K562 (cell line): ENCODE measurements at regions not wholly inside any gene's neighbourhood (a gene's known extent, or its start where the extent isn't known, plus 50 kb on each side); places are given as distances from the start of the nearest gene placed in this dataset.

Source experiments
- ATAC-seq: fragments of 200-7000 bp; cut with Tn5 transposase; 3 replicates; pipeline ENCODE4 v1.9.1; 2020; ENCODE audit warnings: moderate library complexity
- BruUV-seq: library from RNA; stranded (reverse); fragments of 400-500 nt; replicated peaks from 2 replicates; lab custom pipeline; 2021; lab: Mats Ljungman, UMichigan
- CTCF ChIA-PET: fragments of 300-600 bp; formaldehyde crosslinking; extraction: SDS; loops from one replicate; lab custom pipeline; 2021; ENCODE audit warnings: low intra/inter-chr PET ratio; lab: Yijun Ruan, JAX
- POLR2A ChIA-PET: fragments of 300-600, 350-650 bp; sonication (Branson Sonifier 250); formaldehyde crosslinking; extraction: SDS; loops from one replicate; lab custom pipeline; 2021; ENCODE audit warnings: antibody characterized with exemption, inconsistent platforms; lab: Yijun Ruan, JAX
- DNase-seq, 4 experiments: peaks; one replicate each; pipeline versions ENCODE4 v3.0.0 to v3.0.0-alpha.2; 2011 to 2018; ENCODE audit warnings: low spot score in 3 of 4, mixed read lengths in 3 of 4; ENCODE audit errors: extremely low read depth in 1 of 4
- FAIRE-seq: peaks from 2 replicates; lab custom pipeline; 2011; peaks lifted over from hg19 to GRCh38; lab: Jason Lieb, UNC
- H2AFZ ChIP-seq: 2 replicates; pipeline ENCODE4 v1.6.0; 2011; ENCODE audit warnings: low read depth, low read length, control low read depth, inconsistent platforms
- H3K27ac ChIP-seq: fragments of 200-600 bp; 3 replicates; pipeline ENCODE4 v1.8.0; 2011; ENCODE audit warnings: low read depth, mild to moderate bottlenecking, control low read depth, inconsistent platforms, low read length, moderate library complexity, mixed read lengths; ENCODE audit errors: extremely low read depth
- H3K27me3 ChIP-seq, 2 experiments: fragments of 300-600 bp in 1 of 2; 2 replicates in 1 of 2; 3 replicates in 1 of 2; pipeline versions ENCODE4 v1.6.0 to v1.8.0; 2011; ENCODE audit warnings: inconsistent platforms in 2 of 2, low read length in 2 of 2, mild to moderate bottlenecking in 1 of 2, mixed read lengths in 1 of 2, moderate library complexity in 1 of 2; ENCODE audit not compliant: control insufficient read depth in 2 of 2, insufficient read depth in 2 of 2
- H3K36me3 ChIP-seq: fragments of 300-600 bp; 3 replicates; pipeline ENCODE4 v1.8.0; 2011; ENCODE audit warnings: mild to moderate bottlenecking, low read length, inconsistent platforms; ENCODE audit not compliant: control insufficient read depth, insufficient read depth
- H3K4me1 ChIP-seq, 2 experiments: fragments of 200-600 bp in 1 of 2; replicated peaks in 1 of 2; 2 replicates in 1 of 2; 3 replicates in 1 of 2; pipeline versions ENCODE4 v1.5.1 to v1.8.0; 2011; ENCODE audit warnings: inconsistent platforms in 2 of 2, low read length in 2 of 2, mild to moderate bottlenecking in 1 of 2, mixed read lengths in 1 of 2, moderate library complexity in 1 of 2; ENCODE audit not compliant: control insufficient read depth in 2 of 2, insufficient read depth in 2 of 2
- H3K4me2 ChIP-seq: 2 replicates; pipeline ENCODE4 v1.6.1; 2011; ENCODE audit warnings: low read length, control low read depth, inconsistent platforms, mixed read lengths; ENCODE audit not compliant: insufficient read depth
- H3K4me3 ChIP-seq: fragments of 200-600 bp; sonication (generic), shearing (Covaris generic); 2 replicates; pipeline ENCODE4 v1.5.1; 2016; ENCODE audit warnings: control low read depth, inconsistent platforms
- H3K79me2 ChIP-seq: fragments of 200-600 bp; 3 replicates; pipeline ENCODE4 v1.8.0; 2011; ENCODE audit warnings: low read length, inconsistent platforms; ENCODE audit not compliant: control insufficient read depth, insufficient read depth
- H3K9ac ChIP-seq, 2 experiments: 2 replicates each; pipeline versions ENCODE4 v1.6.0 to v1.6.1; 2011; ENCODE audit warnings: low read depth in 2 of 2, low read length in 2 of 2, control low read depth in 1 of 2, inconsistent platforms in 1 of 2, mild to moderate bottlenecking in 1 of 2, mixed read lengths in 1 of 2; ENCODE audit not compliant: insufficient read depth in 1 of 2
- H3K9me1 ChIP-seq: one replicate; pipeline ENCODE4 v1.6.0; 2011; ENCODE audit warnings: inconsistent platforms, mild to moderate bottlenecking, low read length, moderate library complexity; ENCODE audit not compliant: control insufficient read depth, insufficient read depth
- H3K9me3 ChIP-seq: replicated peaks from 2 replicates; pipeline ENCODE4 v1.5.1; 2011; ENCODE audit warnings: low read depth, low read length, inconsistent platforms; ENCODE audit not compliant: control insufficient read depth, insufficient read depth
- H4K20me1 ChIP-seq: replicated peaks from 2 replicates; pipeline ENCODE4 v1.6.1; 2011; ENCODE audit warnings: low read length, inconsistent platforms, mixed read lengths; ENCODE audit not compliant: control insufficient read depth, insufficient read depth
- ARID2 ChIP-seq: fragments of 450-650 bp; IDR thresholded peaks from 2 replicates; pipeline ENCODE4 v1.6.1; 2017; ENCODE audit warnings: antibody characterized with exemption, mild to moderate bottlenecking
- CTBP1 ChIP-seq: fragments of 450-650 bp; IDR thresholded peaks from 2 replicates; pipeline ENCODE4 v1.6.1; 2016; ENCODE audit warnings: borderline replicate concordance
- EHMT2 ChIP-seq: fragments of 450-650 bp; IDR thresholded peaks from 2 replicates; pipeline ENCODE4 v1.6.1; 2018; ENCODE audit warnings: antibody characterized with exemption
- ETV5 ChIP-seq: sonication (generic); formaldehyde crosslinking; IDR thresholded peaks from 2 replicates; pipeline ENCODE4 v1.4.0; 2020; ENCODE audit warnings: low read depth, mild to moderate bottlenecking, missing genetic modification reagents
- FOXJ3 ChIP-seq: sonication (generic); formaldehyde crosslinking; IDR thresholded peaks from 2 replicates; pipeline ENCODE4 v1.4.0; 2020; ENCODE audit warnings: mild to moderate bottlenecking, missing genetic modification reagents
- HNRNPLL ChIP-seq: fragments of 200-400 bp; formaldehyde crosslinking; IDR thresholded peaks from 2 replicates; pipeline ENCODE4 v1.6.1; 2017; ENCODE audit warnings: low read length, low read depth, mild to moderate bottlenecking; ENCODE audit not compliant: poor library complexity, severe bottlenecking
- KAT2B ChIP-seq: IDR thresholded peaks from one replicate; pipeline ENCODE4 v1.6.1; 2012; ENCODE audit warnings: low read depth, mild to moderate bottlenecking, control low read depth, inconsistent platforms, low read length, moderate library complexity
- RCOR1 ChIP-seq, 2 experiments: IDR thresholded peaks; 2 replicates each; pipeline ENCODE4 v1.6.1; 2012; ENCODE audit warnings: low read depth in 2 of 2, low read length in 2 of 2, borderline replicate concordance in 1 of 2, improper control_type of control experiment in 1 of 2
- RNF2 ChIP-seq: sonication (generic); IDR thresholded peaks from 2 replicates; pipeline ENCODE4 v1.6.1; 2016
- SREBF2 ChIP-seq: sonication (generic); formaldehyde crosslinking; IDR thresholded peaks from 2 replicates; pipeline ENCODE4 v1.4.0; 2020; ENCODE audit warnings: mild to moderate bottlenecking, missing genetic modification reagents
- TFAM ChIP-seq: fragments of 250-450 bp; sonication (Bioruptor Pico); conservative IDR thresholded peaks from 2 replicates; pipeline ENCODE4 v1.5.0; 2021; ENCODE audit warnings: mild to moderate bottlenecking, moderate library complexity
- TRIM24 ChIP-seq, 2 experiments: fragments of 450-650 bp; IDR thresholded peaks; 2 replicates each; pipeline ENCODE4 v1.6.1; 2016
- ZNF561 ChIP-seq: fragments of 450-650 bp; formaldehyde crosslinking; conservative IDR thresholded peaks from 2 replicates; pipeline ENCODE4 v1.4.0; 2020; ENCODE audit warnings: mild to moderate bottlenecking, moderate library complexity
- ZNF589 ChIP-seq: fragments of 200-800 bp; sonication (Bioruptor generic); IDR thresholded peaks from 2 replicates; pipeline ENCODE4 v1.6.1; 2016; ENCODE audit warnings: low read depth, missing genetic modification characterization, missing compliant biosample characterization
- WGBS: fragments of 100-300 bp; shearing (Covaris generic); methylation state at CpG from one replicate; pipeline ENCODE4 v1.1.6; 2016; ENCODE audit warnings: low coverage, mixed read lengths; ENCODE audit not compliant: insufficient coverage; ENCODE audit errors: missing lambda C conversion rate; 5-methylcytosine and 5-hydroxymethylcytosine counted together
- in situ Hi-C: fragments of 300-500 bp; cut with MboI; formaldehyde crosslinking; loops from 4 replicates; pipeline ENCODE4 v1.15.0; 2018; ENCODE audit warnings: inconsistent platforms, mixed read lengths
- intact Hi-C: fragments of 100-400 bp; cut with micrococcal nuclease; formaldehyde crosslinking; loops from 2 replicates; pipeline ENCODE4 v1.14.2; 2022
- TF ChIP-seq, protein P1 (sequence below): fragments of 200-600 bp; sonication (generic); IDR thresholded peaks from one replicate; pipeline ENCODE4 v1.6.1; 2012; ENCODE audit warnings: mild to moderate bottlenecking, low read depth, low read length, inconsistent platforms

DNA sequence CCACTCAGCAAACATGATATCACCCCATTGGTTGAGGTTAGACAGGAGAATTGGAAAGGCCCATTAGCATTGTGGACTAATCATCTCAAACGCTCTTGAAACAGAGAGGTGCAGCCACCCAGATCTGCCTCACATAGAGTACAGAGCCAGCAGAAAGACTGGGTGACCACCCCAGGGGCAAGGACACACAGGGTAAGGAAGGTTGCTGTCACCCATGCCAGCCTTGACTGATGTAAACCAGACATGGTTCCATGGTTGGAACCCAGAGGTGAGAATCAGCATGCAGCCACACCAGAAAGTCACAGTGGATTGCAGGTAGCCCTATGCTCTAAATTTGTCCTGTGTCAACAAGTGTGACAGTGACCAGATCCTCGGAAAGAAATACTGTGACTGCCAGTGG lies 1268.8 kb downstream of the EFNB2 start:
- intact Hi-C loops (no loop called here), in situ Hi-C loops (no loop called here)
- FAIRE-seq, result no peak
- Histone ChIP-seq H3K9me3 (no peaks in the 10 kb centered on the region), H3K4me2 (no peak overlapping the region), H3K36me3 (no peaks in the 10 kb centered on the region), H3K9ac (no peak overlapping the region), H4K20me1 (no peaks in the 10 kb centered on the region), H3K9me1 (no peaks in the 10 kb centered on the region), H3K27ac (no peak overlapping the region), H2AFZ (no peak overlapping the region), H3K27me3 (no peaks in the 10 kb centered on the region), H3K4me3 (no peak overlapping the region), H3K79me2 (no peaks in the 10 kb centered on the region), H3K4me1 (no peaks in the 10 kb centered on the region)
- no TSS peak for BruUV-seq
- DNase-seq, result no peak
- WGBS, result 0% methylated on average over 1 of the region's 2 CpGs
- ATAC-seq, result no peak
- CTCF ChIA-PET, result no interaction called here
- POLR2A ChIA-PET, result no interaction called here
- TF ChIP-seq CTBP1 (no peak), ZNF561 (CRISPR knock-in tag) (no peak), RCOR1 (IDR thresholded peaks at IDR 0.05; ENCODE audit: borderline replicate concordance in 1 of 2, low read depth in 2 of 2, low read length in 2 of 2) (no peak), FOXJ3 (CRISPR knock-in tag) (no peak), ETV5 (CRISPR knock-in tag) (no peak), HNRNPLL (no peak), TRIM24 (IDR thresholded peaks at IDR 0.05) (no peak), TFAM (CRISPR knock-in tag) (no peak), KAT2B (no peak), ZNF589 (CRISPR knock-in tag) (no peak), RNF2 (no peak), SREBF2 (CRISPR knock-in tag) (no peak), ARID2 (no peak), EHMT2 (no peak)
- TF ChIP-seq, protein P1, sequence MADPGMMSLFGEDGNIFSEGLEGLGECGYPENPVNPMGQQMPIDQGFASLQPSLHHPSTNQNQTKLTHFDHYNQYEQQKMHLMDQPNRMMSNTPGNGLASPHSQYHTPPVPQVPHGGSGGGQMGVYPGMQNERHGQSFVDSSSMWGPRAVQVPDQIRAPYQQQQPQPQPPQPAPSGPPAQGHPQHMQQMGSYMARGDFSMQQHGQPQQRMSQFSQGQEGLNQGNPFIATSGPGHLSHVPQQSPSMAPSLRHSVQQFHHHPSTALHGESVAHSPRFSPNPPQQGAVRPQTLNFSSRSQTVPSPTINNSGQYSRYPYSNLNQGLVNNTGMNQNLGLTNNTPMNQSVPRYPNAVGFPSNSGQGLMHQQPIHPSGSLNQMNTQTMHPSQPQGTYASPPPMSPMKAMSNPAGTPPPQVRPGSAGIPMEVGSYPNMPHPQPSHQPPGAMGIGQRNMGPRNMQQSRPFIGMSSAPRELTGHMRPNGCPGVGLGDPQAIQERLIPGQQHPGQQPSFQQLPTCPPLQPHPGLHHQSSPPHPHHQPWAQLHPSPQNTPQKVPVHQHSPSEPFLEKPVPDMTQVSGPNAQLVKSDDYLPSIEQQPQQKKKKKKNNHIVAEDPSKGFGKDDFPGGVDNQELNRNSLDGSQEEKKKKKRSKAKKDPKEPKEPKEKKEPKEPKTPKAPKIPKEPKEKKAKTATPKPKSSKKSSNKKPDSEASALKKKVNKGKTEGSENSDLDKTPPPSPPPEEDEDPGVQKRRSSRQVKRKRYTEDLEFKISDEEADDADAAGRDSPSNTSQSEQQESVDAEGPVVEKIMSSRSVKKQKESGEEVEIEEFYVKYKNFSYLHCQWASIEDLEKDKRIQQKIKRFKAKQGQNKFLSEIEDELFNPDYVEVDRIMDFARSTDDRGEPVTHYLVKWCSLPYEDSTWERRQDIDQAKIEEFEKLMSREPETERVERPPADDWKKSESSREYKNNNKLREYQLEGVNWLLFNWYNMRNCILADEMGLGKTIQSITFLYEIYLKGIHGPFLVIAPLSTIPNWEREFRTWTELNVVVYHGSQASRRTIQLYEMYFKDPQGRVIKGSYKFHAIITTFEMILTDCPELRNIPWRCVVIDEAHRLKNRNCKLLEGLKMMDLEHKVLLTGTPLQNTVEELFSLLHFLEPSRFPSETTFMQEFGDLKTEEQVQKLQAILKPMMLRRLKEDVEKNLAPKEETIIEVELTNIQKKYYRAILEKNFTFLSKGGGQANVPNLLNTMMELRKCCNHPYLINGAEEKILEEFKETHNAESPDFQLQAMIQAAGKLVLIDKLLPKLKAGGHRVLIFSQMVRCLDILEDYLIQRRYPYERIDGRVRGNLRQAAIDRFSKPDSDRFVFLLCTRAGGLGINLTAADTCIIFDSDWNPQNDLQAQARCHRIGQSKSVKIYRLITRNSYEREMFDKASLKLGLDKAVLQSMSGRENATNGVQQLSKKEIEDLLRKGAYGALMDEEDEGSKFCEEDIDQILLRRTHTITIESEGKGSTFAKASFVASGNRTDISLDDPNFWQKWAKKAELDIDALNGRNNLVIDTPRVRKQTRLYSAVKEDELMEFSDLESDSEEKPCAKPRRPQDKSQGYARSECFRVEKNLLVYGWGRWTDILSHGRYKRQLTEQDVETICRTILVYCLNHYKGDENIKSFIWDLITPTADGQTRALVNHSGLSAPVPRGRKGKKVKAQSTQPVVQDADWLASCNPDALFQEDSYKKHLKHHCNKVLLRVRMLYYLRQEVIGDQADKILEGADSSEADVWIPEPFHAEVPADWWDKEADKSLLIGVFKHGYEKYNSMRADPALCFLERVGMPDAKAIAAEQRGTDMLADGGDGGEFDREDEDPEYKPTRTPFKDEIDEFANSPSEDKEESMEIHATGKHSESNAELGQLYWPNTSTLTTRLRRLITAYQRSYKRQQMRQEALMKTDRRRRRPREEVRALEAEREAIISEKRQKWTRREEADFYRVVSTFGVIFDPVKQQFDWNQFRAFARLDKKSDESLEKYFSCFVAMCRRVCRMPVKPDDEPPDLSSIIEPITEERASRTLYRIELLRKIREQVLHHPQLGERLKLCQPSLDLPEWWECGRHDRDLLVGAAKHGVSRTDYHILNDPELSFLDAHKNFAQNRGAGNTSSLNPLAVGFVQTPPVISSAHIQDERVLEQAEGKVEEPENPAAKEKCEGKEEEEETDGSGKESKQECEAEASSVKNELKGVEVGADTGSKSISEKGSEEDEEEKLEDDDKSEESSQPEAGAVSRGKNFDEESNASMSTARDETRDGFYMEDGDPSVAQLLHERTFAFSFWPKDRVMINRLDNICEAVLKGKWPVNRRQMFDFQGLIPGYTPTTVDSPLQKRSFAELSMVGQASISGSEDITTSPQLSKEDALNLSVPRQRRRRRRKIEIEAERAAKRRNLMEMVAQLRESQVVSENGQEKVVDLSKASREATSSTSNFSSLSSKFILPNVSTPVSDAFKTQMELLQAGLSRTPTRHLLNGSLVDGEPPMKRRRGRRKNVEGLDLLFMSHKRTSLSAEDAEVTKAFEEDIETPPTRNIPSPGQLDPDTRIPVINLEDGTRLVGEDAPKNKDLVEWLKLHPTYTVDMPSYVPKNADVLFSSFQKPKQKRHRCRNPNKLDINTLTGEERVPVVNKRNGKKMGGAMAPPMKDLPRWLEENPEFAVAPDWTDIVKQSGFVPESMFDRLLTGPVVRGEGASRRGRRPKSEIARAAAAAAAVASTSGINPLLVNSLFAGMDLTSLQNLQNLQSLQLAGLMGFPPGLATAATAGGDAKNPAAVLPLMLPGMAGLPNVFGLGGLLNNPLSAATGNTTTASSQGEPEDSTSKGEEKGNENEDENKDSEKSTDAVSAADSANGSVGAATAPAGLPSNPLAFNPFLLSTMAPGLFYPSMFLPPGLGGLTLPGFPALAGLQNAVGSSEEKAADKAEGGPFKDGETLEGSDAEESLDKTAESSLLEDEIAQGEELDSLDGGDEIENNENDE, result no peak
